ENCODE measurements at regions not wholly inside any gene's neighbourhood (a gene's known extent, or its start where the extent isn't known, plus 50 kb on each side); places are given as distances from the start of the nearest gene placed in this dataset.

GRCh38 chr17:36741019-36741902, 139.9 kb downstream of the MRM1 start:
- Mint-ChIP-seq H3K27ac (peak overlapping the region; percentile 90), H3K4me1 (peaks cover 22% of the 10 kb centered on the region), H3K9me3 (no peaks in the 10 kb centered on the region), H3K4me3 (no peak overlapping the region), H3K27me3 (ENCODE audit: insufficient read depth, low read depth) (peaks cover 14% of the 10 kb centered on the region), H3K36me3 (no peaks in the 10 kb centered on the region)
- no peak overlapping the region for H2AFZ ChIP-seq (replicated peaks)
- peaks cover 10% of the 10 kb centered on the region for H3K4me1 ChIP-seq
- no peaks in the 10 kb centered on the region for H3K36me3 ChIP-seq
- no peak for DNase-seq (ENCODE audit: low spot score)
- no peak overlapping the region for H3K9ac ChIP-seq
- no peaks in the 10 kb centered on the region for H3F3A ChIP-seq (ENCODE audit: low read depth)
- H3K27ac ChIP-seq, result no peak overlapping the region
- TF ChIP-seq CTCF (IDR thresholded peaks at IDR 0.05), result no peak
- TF ChIP-seq EZH2phosphoT487 (IDR thresholded peaks at IDR 0.05), result no peak
- TF ChIP-seq EZH2 (IDR thresholded peaks at IDR 0.05), result no peak
- H3K79me2 ChIP-seq (ENCODE audit: low read depth), result no peaks in the 10 kb centered on the region
- no peaks in the 10 kb centered on the region for H3K27me3 ChIP-seq
- H3K4me3 ChIP-seq, result no peak overlapping the region
- H3K4me2 ChIP-seq, result no peak overlapping the region
- no peaks in the 10 kb centered on the region for H4K20me1 ChIP-seq (ENCODE audit: low read depth)
- no peaks in the 10 kb centered on the region for H3K9me3 ChIP-seq (ENCODE audit: low read depth)

- Histone ChIP-seq H3K27me3 (no peaks in the 10 kb centered on the region), H3K4me1 (peaks cover 10% of the 10 kb centered on the region), H2AFZ (replicated peaks) (peak overlapping the region; percentile 86), H3F3A (ENCODE audit: low read depth) (no peaks in the 10 kb centered on the region), H3K4me3 (no peak overlapping the region), H3K27ac (no peak overlapping the region), H3K36me3 (no peaks in the 10 kb centered on the region), H3K9me3 (ENCODE audit: low read depth) (no peaks in the 10 kb centered on the region), H4K20me1 (ENCODE audit: low read depth) (no peaks in the 10 kb centered on the region), H3K79me2 (ENCODE audit: low read depth) (no peaks in the 10 kb centered on the region), H3K4me2 (peak overlapping the region; percentile 21), H3K9ac (no peak overlapping the region)
- no peaks in the 10 kb centered on the region for H3K9me3 Mint-ChIP-seq
- H3K4me3 Mint-ChIP-seq, result peak overlapping the region; percentile 24
- peak; percentile 75 for DNase-seq (ENCODE audit: low spot score)
- H3K27ac Mint-ChIP-seq, result peak overlapping the region; percentile 90
- no peaks in the 10 kb centered on the region for H3K36me3 Mint-ChIP-seq
- TF ChIP-seq EZH2 (IDR thresholded peaks at IDR 0.05), result no peak
- TF ChIP-seq EZH2phosphoT487 (IDR thresholded peaks at IDR 0.05), result no peak
- no peak for TF ChIP-seq CTCF (IDR thresholded peaks at IDR 0.05)
- H3K27me3 Mint-ChIP-seq (ENCODE audit: insufficient read depth, low read depth), result peaks cover 14% of the 10 kb centered on the region
- H3K4me1 Mint-ChIP-seq, result peaks cover 22% of the 10 kb centered on the region
These were observed 141.1 kb downstream of the MRM1 start for GRCh38 chr17:36742267-36743000.

GRCh38 chr17:36743130-36743529, 141.7 kb downstream of the MRM1 start:
- Mint-ChIP-seq H3K4me1 (peaks cover 22% of the 10 kb centered on the region), H3K27me3 (ENCODE audit: insufficient read depth, low read depth) (peaks cover 14% of the 10 kb centered on the region), H3K36me3 (no peaks in the 10 kb centered on the region), H3K4me3 (no peak overlapping the region), H3K9me3 (no peaks in the 10 kb centered on the region), H3K27ac (no peak overlapping the region)
- no peak for TF ChIP-seq CTCF (IDR thresholded peaks at IDR 0.05)
- no peak for TF ChIP-seq EZH2phosphoT487 (IDR thresholded peaks at IDR 0.05)
- TF ChIP-seq EZH2 (IDR thresholded peaks at IDR 0.05), result no peak
- DNase-seq (ENCODE audit: low spot score), result no peak
- no peak overlapping the region for H2AFZ ChIP-seq (replicated peaks)
- H3K79me2 ChIP-seq (ENCODE audit: low read depth), result no peaks in the 10 kb centered on the region
- no peaks in the 10 kb centered on the region for H3K36me3 ChIP-seq
- H3K27me3 ChIP-seq, result no peaks in the 10 kb centered on the region
- no peaks in the 10 kb centered on the region for H3K9me3 ChIP-seq (ENCODE audit: low read depth)
- no peaks in the 10 kb centered on the region for H4K20me1 ChIP-seq (ENCODE audit: low read depth)
- no peak overlapping the region for H3K4me2 ChIP-seq
- no peak overlapping the region for H3K9ac ChIP-seq
- no peak overlapping the region for H3K4me3 ChIP-seq
- H3F3A ChIP-seq (ENCODE audit: low read depth), result no peaks in the 10 kb centered on the region
- H3K27ac ChIP-seq, result no peak overlapping the region
- peaks cover 10% of the 10 kb centered on the region for H3K4me1 ChIP-seq

Measured in neural progenitor cell (in vitro differentiated cells).